MM.1S (cell line): ENCODE measurements at regions not wholly inside any gene's neighbourhood (a gene's known extent, or its start where the extent isn't known, plus 50 kb on each side); places are given as distances from the start of the nearest gene placed in this dataset.

Source experiments
- EZH2 ChIP-seq: fragments of 300-600 bp; sonication (generic); optimal IDR thresholded peaks from 2 replicates; pipeline ENCODE3; 2017; ENCODE audit warnings: low read depth, mild to moderate bottlenecking, antibody characterized with exemption, low read length, mixed read lengths
- EZH2phosphoT487 ChIP-seq: fragments of 300-600 bp; sonication (generic); IDR thresholded peaks from 2 replicates; pipeline ENCODE4 v1.6.1; 2018; ENCODE audit warnings: antibody characterized with exemption, low read length
- TF ChIP-seq, protein P1 (sequence below): fragments of 300-600 bp; sonication (generic); IDR thresholded peaks from 2 replicates; pipeline ENCODE4 v1.5.1; 2016; ENCODE audit warnings: antibody characterized with exemption, low read length, mixed read lengths

- TF ChIP-seq, protein P1, sequence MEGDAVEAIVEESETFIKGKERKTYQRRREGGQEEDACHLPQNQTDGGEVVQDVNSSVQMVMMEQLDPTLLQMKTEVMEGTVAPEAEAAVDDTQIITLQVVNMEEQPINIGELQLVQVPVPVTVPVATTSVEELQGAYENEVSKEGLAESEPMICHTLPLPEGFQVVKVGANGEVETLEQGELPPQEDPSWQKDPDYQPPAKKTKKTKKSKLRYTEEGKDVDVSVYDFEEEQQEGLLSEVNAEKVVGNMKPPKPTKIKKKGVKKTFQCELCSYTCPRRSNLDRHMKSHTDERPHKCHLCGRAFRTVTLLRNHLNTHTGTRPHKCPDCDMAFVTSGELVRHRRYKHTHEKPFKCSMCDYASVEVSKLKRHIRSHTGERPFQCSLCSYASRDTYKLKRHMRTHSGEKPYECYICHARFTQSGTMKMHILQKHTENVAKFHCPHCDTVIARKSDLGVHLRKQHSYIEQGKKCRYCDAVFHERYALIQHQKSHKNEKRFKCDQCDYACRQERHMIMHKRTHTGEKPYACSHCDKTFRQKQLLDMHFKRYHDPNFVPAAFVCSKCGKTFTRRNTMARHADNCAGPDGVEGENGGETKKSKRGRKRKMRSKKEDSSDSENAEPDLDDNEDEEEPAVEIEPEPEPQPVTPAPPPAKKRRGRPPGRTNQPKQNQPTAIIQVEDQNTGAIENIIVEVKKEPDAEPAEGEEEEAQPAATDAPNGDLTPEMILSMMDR: no peak
- TF ChIP-seq EZH2phosphoT487 (no peak), EZH2 (no peak)
Measured at GRCh38 chr1:108033550-108033951, 68.6 kb upstream of the VAV3 start.
